Epithelial cell of esophagus (primary cell): ENCODE measurements at regions not wholly inside any gene's neighbourhood (a gene's known extent, or its start where the extent isn't known, plus 50 kb on each side); places are given as distances from the start of the nearest gene placed in this dataset.

Source experiments
- DNase-seq: peaks from one replicate; pipeline ENCODE4 v3.0.0; 2010; ENCODE audit warnings: low read depth
- H3K4me3 ChIP-seq: 2 replicates; pipeline ENCODE4 v1.5.1; 2011; ENCODE audit warnings: mild to moderate bottlenecking, low read length, control low read depth
- TF ChIP-seq, protein P1 (sequence below): IDR thresholded peaks from 2 replicates; pipeline ENCODE4 v1.5.1; 2011; ENCODE audit warnings: low read depth, mild to moderate bottlenecking, low read length, control low read depth, inconsistent platforms; ENCODE audit not compliant: insufficient read depth; ENCODE audit errors: missing control alignments

DNA sequence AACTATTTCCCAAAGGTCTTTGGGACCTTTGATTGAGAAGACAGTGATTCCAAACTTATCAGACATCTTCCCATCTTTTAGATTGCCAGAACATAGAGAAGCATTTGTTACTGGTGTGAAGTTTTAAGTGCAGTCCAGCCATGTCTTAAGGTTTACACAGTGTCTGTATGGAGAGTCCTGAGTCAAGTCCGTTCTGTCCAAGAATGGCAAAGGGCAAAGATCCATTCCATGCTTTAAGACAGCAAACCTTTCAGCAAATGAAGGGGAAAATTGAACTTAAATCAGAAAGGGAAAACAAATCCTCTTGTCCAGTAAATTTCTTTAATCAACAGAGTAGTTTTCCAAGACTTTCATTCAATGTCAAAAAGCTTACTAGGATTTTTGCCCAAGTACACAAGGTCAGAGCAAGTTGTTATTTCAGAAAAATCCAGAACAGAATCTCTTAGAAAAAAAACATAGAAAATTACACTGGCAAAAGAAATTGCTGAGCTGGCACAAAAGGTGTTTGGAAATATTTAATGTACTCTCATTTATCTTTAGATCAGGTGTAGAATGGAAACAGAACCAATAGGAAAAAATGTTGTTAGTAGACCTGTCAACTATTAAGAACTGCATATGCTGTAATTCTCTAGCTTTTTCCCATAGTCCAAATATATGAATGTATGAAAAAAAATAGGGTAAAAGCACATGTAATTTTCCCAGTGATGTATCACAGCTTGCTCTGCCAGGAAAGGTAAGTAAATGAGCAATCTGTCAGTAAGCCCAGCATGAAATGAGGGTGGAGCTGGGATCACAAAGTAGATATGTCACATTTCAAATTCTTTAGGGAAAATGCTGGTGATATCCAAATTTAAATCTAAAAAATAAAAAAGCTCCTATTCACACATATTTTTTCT lies 1099.9 kb downstream of the TUSC7 start:
- H3K4me3 ChIP-seq, result no peak overlapping the region
- TF ChIP-seq, protein P1, sequence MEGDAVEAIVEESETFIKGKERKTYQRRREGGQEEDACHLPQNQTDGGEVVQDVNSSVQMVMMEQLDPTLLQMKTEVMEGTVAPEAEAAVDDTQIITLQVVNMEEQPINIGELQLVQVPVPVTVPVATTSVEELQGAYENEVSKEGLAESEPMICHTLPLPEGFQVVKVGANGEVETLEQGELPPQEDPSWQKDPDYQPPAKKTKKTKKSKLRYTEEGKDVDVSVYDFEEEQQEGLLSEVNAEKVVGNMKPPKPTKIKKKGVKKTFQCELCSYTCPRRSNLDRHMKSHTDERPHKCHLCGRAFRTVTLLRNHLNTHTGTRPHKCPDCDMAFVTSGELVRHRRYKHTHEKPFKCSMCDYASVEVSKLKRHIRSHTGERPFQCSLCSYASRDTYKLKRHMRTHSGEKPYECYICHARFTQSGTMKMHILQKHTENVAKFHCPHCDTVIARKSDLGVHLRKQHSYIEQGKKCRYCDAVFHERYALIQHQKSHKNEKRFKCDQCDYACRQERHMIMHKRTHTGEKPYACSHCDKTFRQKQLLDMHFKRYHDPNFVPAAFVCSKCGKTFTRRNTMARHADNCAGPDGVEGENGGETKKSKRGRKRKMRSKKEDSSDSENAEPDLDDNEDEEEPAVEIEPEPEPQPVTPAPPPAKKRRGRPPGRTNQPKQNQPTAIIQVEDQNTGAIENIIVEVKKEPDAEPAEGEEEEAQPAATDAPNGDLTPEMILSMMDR, result no peak
- peak; percentile 33 for DNase-seq

DNA sequence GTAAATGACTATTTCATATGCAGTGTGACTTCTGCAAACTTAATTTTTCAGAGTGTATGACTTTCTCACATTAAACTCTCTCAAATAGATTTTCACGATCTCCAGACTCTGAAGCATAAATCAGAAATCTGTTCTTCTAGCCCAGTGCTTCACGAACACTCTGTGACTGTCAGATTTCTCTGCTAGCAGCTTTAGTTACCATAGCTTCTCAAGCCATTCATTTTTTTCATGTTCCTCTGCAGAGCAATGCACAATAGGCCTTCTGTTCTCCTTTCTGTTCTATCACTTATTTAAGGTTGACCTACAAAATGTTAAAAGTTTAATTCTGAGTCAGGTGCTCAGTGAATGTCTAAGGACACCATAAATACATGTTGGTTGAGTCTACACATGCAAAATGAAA lies 1102.2 kb downstream of the TUSC7 start:
- TF ChIP-seq, protein P1, result no peak
- no peak for DNase-seq
- no peak overlapping the region for H3K4me3 ChIP-seq

DNA sequence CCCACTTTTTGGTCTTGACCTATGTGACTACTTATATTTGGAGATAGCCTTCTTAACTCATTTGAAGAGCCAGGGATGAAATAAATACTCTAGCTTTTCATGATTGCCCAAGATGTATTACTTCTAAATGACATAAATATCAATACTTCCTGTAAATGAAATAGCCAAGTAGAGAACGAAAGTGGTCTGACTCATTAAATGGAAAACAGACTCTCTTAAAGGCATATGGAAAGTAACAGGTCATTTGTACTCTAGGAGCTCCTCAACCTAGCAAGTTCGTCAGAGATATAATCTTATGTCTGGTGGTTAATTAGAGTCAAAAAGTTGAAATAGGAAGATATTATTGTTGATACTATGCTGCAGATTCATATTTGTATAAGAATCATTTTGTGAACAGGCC lies 1105.4 kb downstream of the TUSC7 start:
- peak; percentile 16 for DNase-seq
- TF ChIP-seq, protein P1, result no peak
- H3K4me3 ChIP-seq, result no peak overlapping the region

DNA sequence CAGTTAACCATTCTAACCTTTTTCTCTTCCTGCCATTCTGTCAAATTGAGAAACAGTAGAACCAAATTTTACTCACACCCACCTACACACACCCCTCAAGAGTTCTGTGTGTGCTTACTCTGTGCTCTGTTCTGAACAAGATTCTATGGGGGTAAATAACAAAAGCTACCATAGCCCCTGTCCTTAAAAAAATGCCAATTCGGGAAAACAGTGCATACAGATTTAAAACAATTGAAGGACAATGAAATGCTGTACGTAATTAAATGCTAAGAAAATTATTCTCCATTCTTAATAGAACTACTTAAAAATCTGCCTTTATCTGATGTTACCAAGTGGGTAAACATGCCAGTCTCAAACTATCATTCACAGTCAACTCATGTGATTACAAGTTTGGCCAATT lies 1107.5 kb downstream of the TUSC7 start:
- no peak for DNase-seq
- TF ChIP-seq, protein P1, result no peak
- H3K4me3 ChIP-seq, result no peak overlapping the region

DNA sequence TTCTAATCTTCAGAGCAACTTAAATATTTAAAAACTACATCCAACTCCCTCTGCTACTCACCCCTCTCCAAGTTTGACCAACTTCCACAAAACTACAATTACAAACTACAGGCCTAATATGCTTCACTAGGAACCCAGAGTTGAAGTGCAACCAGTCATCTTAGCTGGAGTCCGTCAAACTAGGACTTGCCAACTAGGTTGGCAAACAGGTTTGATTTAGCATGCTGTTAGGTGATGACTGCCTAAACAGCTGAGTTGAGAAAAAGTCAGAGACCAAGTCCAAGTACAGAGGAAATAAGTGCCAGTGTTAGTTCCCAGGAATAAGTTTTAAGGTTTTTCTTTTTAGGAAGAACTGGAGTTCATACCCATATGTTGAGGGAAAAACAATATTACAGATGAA lies 1109.0 kb downstream of the TUSC7 start:
- no peak overlapping the region for H3K4me3 ChIP-seq
- TF ChIP-seq, protein P1, result no peak
- DNase-seq, result peak; percentile 56

DNA sequence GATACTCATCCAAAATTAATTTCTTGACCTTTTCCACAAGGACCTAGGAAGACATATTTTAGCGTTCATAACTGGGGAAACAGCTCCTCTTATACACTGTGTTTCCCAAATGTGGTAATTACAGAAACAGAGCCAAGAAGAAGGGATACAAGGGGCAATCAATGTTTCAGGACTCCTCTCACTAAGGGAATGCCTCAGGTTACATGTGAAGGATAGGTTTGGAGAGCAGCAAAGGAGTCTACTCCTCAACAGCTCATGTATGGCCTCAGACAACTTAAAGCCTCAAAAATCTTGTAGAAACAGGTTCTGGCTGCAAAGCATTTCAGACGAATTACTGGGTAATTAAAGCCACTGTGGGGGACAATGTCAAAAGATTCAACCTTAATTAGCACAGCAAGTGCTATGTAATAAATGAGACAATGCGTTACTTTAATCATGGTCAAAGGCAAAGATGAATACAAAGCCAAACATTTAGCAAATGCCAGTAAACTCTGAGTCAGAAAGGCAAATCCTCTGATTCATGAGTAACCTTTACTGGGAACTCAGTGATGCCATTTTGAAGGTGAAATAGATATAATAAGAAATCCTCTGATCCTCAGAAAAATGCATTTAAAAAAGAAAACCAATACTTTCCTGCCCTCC lies 1111.2 kb downstream of the TUSC7 start:
- DNase-seq, result peak; percentile 70
- H3K4me3 ChIP-seq, result no peak overlapping the region
- TF ChIP-seq, protein P1, result no peak
